Thyroid gland (tissue), 4 donors: ENCODE measurements at regions not wholly inside any gene's neighbourhood (a gene's known extent, or its start where the extent isn't known, plus 50 kb on each side); places are given as distances from the start of the nearest gene placed in this dataset.

Experiments
- POLR2A ChIP-seq, 2 donors: fragments of 450-650 bp; IDR thresholded peaks; one replicate each; pipeline ENCODE4 v1.6.1; 2017; ENCODE audit warnings: antibody characterized with exemption in 2 of 2, mild to moderate bottlenecking in 2 of 2, moderate library complexity in 1 of 2
- TF ChIP-seq, protein P1 (sequence below), 6 experiments: fragments of 200-600 bp in 3 of 6; fragments of 450-650 bp in 3 of 6; sonication (generic) in 3 of 6; IDR thresholded peaks; one replicate each; pipeline ENCODE4 v1.5.1; 2016 to 2019; ENCODE audit warnings: antibody characterized with exemption in 6 of 6, mild to moderate bottlenecking in 2 of 6, inconsistent platforms in 1 of 6, moderate library complexity in 1 of 6

DNA sequence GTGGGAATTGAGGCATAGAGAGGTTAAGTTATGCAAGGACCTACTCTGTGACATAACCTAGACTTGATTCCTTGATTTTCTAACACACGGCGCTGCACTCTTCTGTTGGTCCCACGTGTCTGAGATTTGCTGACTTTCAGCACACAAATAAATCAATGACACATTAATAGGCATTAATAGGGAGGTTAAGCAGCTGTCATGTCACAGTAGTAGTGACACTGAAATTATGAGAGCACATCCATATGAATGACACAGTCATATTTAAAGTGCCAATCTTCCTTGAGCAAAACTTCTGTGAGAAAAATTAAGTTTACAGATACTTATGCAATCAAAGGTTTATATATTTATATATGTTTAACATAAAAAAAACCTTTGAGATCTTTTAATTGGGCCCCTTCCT is 805.4 kb upstream of the SORCS1 start:
- TF ChIP-seq, protein P1, sequence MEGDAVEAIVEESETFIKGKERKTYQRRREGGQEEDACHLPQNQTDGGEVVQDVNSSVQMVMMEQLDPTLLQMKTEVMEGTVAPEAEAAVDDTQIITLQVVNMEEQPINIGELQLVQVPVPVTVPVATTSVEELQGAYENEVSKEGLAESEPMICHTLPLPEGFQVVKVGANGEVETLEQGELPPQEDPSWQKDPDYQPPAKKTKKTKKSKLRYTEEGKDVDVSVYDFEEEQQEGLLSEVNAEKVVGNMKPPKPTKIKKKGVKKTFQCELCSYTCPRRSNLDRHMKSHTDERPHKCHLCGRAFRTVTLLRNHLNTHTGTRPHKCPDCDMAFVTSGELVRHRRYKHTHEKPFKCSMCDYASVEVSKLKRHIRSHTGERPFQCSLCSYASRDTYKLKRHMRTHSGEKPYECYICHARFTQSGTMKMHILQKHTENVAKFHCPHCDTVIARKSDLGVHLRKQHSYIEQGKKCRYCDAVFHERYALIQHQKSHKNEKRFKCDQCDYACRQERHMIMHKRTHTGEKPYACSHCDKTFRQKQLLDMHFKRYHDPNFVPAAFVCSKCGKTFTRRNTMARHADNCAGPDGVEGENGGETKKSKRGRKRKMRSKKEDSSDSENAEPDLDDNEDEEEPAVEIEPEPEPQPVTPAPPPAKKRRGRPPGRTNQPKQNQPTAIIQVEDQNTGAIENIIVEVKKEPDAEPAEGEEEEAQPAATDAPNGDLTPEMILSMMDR (IDR thresholded peaks at IDR 0.05), result no peak
- TF ChIP-seq POLR2A (IDR thresholded peaks at IDR 0.05), result no peak
